ENCODE measurements at regions not wholly inside any gene's neighbourhood (a gene's known extent, or its start where the extent isn't known, plus 50 kb on each side); places are given as distances from the start of the nearest gene placed in this dataset.

DNA sequence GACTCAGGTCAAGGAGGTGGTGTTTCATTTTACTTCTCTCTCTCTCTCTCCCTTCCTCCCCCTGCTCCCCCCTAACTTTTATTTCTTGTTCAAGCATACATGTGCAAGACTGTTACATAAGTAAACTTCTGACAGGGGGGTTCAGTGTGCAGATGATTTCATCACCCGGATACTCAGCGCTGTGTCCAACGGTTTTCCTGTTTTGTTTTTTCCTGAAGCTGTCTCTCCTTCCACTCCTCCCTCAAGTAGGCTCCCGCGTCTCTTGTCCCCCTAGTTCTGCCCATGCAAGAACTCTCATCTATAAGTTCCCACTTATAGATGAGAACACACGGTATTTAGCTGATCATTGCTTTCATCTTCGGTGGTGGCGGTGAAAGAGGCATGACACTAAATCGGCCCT lies 751.9 kb upstream of the DEFB115 start:
- TF ChIP-seq, protein P1, sequence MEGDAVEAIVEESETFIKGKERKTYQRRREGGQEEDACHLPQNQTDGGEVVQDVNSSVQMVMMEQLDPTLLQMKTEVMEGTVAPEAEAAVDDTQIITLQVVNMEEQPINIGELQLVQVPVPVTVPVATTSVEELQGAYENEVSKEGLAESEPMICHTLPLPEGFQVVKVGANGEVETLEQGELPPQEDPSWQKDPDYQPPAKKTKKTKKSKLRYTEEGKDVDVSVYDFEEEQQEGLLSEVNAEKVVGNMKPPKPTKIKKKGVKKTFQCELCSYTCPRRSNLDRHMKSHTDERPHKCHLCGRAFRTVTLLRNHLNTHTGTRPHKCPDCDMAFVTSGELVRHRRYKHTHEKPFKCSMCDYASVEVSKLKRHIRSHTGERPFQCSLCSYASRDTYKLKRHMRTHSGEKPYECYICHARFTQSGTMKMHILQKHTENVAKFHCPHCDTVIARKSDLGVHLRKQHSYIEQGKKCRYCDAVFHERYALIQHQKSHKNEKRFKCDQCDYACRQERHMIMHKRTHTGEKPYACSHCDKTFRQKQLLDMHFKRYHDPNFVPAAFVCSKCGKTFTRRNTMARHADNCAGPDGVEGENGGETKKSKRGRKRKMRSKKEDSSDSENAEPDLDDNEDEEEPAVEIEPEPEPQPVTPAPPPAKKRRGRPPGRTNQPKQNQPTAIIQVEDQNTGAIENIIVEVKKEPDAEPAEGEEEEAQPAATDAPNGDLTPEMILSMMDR (IDR thresholded peaks at IDR 0.05): no peak
- no peak for TF ChIP-seq POLR2A (IDR thresholded peaks at IDR 0.05)
